GM13977 (cell line): ENCODE measurements at regions not wholly inside any gene's neighbourhood (a gene's known extent, or its start where the extent isn't known, plus 50 kb on each side); places are given as distances from the start of the nearest gene placed in this dataset.

Experiments used
- DNase-seq: peaks from one replicate; pipeline ENCODE4 v3.0.0; 2012; ENCODE audit warnings: low spot score
- CTCF ChIP-seq: IDR thresholded peaks from 2 replicates; pipeline ENCODE4 v1.5.1; 2012; ENCODE audit warnings: mild to moderate bottlenecking, control low read depth; ENCODE audit not compliant: insufficient read depth; ENCODE audit errors: extremely low read depth, missing control alignments
- in situ Hi-C: fragments of 300-500 bp; cut with MboI; formaldehyde crosslinking; loops from one replicate; pipeline ENCODE4 v1.12.0; 2022; ENCODE audit warnings: low sequenced_read_pairs, low pct_unique_long_range_greater_than_20kb, mixed read lengths, inconsistent platforms; ENCODE audit not compliant: unreplicated experiment

DNA sequence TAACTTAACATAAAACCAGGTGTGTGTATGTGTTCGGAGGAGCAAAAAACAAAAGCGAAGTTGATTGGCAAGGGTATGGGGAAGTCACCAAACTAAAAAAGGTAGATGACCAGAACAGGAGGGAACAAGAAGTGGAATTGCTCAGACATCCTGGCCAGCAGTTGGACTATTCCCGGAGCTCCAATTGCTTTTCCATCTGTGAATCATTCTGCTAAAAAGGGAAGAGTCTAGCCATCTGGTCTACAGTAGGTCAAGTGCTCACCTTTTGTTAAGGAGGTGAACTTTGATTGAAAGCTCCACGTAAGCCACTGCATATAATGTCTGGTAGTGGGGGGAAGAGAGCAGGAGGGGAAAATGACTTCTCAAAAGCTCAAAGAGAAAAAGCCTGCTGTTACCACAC is 50.0 kb upstream of the BET1 start:
- in situ Hi-C loops: no loop called here
- no peak for TF ChIP-seq CTCF
- DNase-seq: no peak

- no peak for DNase-seq
- TF ChIP-seq CTCF: no peak
- in situ Hi-C loops: no loop called here
These were observed 51.8 kb upstream of the BET1 start for GRCh38 chr7:94055963-94056362.

GRCh38 chr7:94056796-94057207 is 52.6 kb upstream of the BET1 start:
- DNase-seq: no peak
- in situ Hi-C loops: no loop called here
- no peak for TF ChIP-seq CTCF

GRCh38 chr7:94057955-94058354 is 53.8 kb upstream of the BET1 start:
- no peak for DNase-seq
- TF ChIP-seq CTCF: no peak
- in situ Hi-C loops: no loop called here

DNA sequence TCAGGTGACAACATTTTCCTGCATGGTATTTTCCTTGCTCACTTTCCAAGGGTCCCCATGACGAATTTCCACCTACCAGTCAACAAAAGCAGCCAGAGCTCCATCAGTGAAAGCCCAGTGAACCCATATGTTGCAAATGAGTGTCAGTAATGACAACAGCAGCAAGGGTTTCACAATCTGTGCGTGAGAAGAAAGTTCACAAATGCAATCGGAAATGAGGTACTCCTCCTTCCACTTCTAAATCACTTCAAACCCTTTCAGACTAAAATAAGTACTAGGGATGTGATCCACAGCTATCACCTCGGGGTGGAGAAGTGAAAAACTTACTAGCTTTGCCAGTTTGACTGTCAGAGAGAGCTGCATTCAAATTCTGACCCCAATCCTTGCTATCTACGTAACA is 55.6 kb upstream of the BET1 start:
- no peak for DNase-seq
- no peak for TF ChIP-seq CTCF
- in situ Hi-C loops: no loop called here

DNA sequence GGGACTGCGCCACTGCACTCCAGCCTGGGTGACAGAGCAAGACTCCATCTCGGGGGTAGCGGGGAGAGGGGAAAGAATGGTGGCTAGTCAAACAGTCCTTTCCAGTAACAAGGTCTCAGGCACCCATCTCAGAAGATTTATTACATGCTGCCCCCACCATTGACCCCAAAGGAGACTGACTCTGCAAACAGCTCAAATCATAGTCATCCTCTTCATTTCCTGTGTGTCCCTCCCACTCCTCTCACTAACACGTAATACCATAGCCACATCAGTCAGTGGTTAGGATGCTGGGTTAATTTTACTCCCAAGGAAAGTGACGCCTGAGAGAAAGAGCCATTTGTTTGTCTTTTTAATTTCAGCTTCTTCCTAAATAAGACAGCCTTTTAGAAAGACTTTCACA is 56.6 kb upstream of the BET1 start:
- no peak for DNase-seq
- TF ChIP-seq CTCF: no peak
- in situ Hi-C loops: no loop called here

GRCh38 chr7:94061326-94061725 is 57.2 kb upstream of the BET1 start:
- no peak for DNase-seq

More at GRCh38 chr7:94061326-94061725, 57.2 kb upstream of the BET1 start:
- in situ Hi-C loops: no loop called here
- no peak for TF ChIP-seq CTCF
